ENCODE measurements at regions not wholly inside any gene's neighbourhood (a gene's known extent, or its start where the extent isn't known, plus 50 kb on each side); places are given as distances from the start of the nearest gene placed in this dataset.

- TF ChIP-seq CTCF (IDR thresholded peaks at IDR 0.05 in 4 of 5, conservative IDR thresholded peaks at IDR 0.05 in 1 of 5) = no peak
- TF ChIP-seq POLR2A (IDR thresholded peaks at IDR 0.05) = no peak
Measured at GRCh38 chrX:106437407-106437806, 174.4 kb upstream of the RADX start.
